ENCODE measurements at regions not wholly inside any gene's neighbourhood (a gene's known extent, or its start where the extent isn't known, plus 50 kb on each side); places are given as distances from the start of the nearest gene placed in this dataset.

- Histone ChIP-seq H3K4me3 (ENCODE audit: low read depth in 1 of 5, low read length in 5 of 5) (no peak overlapping the region), H3K27ac (ENCODE audit: low read depth, low read length) (no peak overlapping the region), H3K9ac (ENCODE audit: low read length in 5 of 5) (no peak overlapping the region), H3K9me3 (ENCODE audit: control insufficient read depth in 5 of 5, low read length in 5 of 5) (no peaks in the 10 kb centered on the region), H3K36me3 (ENCODE audit: control insufficient read depth in 5 of 5, insufficient read depth in 5 of 5, low read length in 5 of 5) (no peaks in the 10 kb centered on the region), H3K27me3 (ENCODE audit: control insufficient read depth in 5 of 5, insufficient read depth in 4 of 5, low read length in 5 of 5) (no peaks in the 10 kb centered on the region), H3K4me1 (ENCODE audit: control insufficient read depth in 5 of 5, insufficient read depth in 5 of 5, low read length in 5 of 5) (no peaks in the 10 kb centered on the region)
Observed at GRCh38 chr13:90768116-90768515, 579.4 kb upstream of the MIR17HG start.

DNA sequence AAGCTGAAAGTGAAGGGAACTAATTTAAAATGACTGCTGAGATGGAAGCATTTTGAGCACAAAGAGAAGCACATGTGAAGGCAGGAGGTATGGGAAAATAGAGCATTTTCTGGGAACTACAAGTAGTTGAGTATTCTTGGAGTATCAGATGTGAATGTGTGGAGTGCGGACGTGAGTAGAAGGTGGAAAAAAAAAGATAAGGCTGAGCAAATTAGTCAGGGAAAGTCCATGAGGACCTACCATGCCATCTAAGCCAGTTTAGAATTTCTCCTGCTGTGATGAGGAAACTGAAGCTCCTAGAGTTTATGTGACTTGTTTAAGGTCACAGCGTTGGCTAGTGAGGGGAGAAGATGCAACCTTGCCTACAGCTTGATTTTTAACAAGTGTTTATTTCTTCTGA, 578.1 kb upstream of the MIR17HG start:
- H3K9ac ChIP-seq (ENCODE audit: low read length in 5 of 5) = no peak overlapping the region
- no peaks in the 10 kb centered on the region for H3K36me3 ChIP-seq (ENCODE audit: control insufficient read depth in 5 of 5, insufficient read depth in 5 of 5, low read length in 5 of 5)
- no peaks in the 10 kb centered on the region for H3K9me3 ChIP-seq (ENCODE audit: control insufficient read depth in 5 of 5, low read length in 5 of 5)
- H3K4me1 ChIP-seq (ENCODE audit: control insufficient read depth in 5 of 5, insufficient read depth in 5 of 5, low read length in 5 of 5) = no peaks in the 10 kb centered on the region
- H3K4me3 ChIP-seq (ENCODE audit: low read depth in 1 of 5, low read length in 5 of 5) = no peak overlapping the region
- H3K27me3 ChIP-seq (ENCODE audit: control insufficient read depth in 5 of 5, insufficient read depth in 4 of 5, low read length in 5 of 5) = no peaks in the 10 kb centered on the region
- H3K27ac ChIP-seq (ENCODE audit: low read depth, low read length) = no peak overlapping the region

DNA sequence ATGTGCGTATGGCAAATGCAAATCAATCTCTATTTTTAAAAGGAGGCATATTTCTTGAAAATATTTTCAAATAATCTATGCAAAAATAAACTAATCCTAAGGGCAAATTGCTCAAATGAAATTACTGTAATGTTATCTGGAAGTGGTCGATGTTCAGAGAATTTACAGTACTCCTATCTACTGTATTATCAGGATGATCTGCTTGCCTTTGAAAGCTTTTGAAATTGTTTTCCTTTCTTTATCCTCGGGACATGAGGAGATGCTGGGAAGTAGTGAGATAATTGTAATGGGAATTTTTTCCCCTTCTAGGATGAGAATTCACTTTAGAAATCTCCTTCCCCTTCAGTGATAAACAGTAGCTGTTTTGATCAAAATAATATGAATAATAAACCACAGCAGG, 577.2 kb upstream of the MIR17HG start:
- no peak overlapping the region for H3K27ac ChIP-seq (ENCODE audit: low read depth, low read length)
- H3K9ac ChIP-seq (ENCODE audit: low read length in 5 of 5) = no peak overlapping the region
- no peaks in the 10 kb centered on the region for H3K27me3 ChIP-seq (ENCODE audit: control insufficient read depth in 5 of 5, insufficient read depth in 4 of 5, low read length in 5 of 5)
- H3K4me3 ChIP-seq (ENCODE audit: low read depth in 1 of 5, low read length in 5 of 5) = no peak overlapping the region
- H3K36me3 ChIP-seq (ENCODE audit: control insufficient read depth in 5 of 5, insufficient read depth in 5 of 5, low read length in 5 of 5) = no peaks in the 10 kb centered on the region
- no peaks in the 10 kb centered on the region for H3K9me3 ChIP-seq (ENCODE audit: control insufficient read depth in 5 of 5, low read length in 5 of 5)
- H3K4me1 ChIP-seq (ENCODE audit: control insufficient read depth in 5 of 5, insufficient read depth in 5 of 5, low read length in 5 of 5) = no peaks in the 10 kb centered on the region

- Histone ChIP-seq H3K27me3 (ENCODE audit: control insufficient read depth in 5 of 5, insufficient read depth in 4 of 5, low read length in 5 of 5) (no peaks in the 10 kb centered on the region), H3K4me3 (ENCODE audit: low read depth in 1 of 5, low read length in 5 of 5) (no peak overlapping the region), H3K9ac (ENCODE audit: low read length in 5 of 5) (no peak overlapping the region), H3K4me1 (ENCODE audit: control insufficient read depth in 5 of 5, insufficient read depth in 5 of 5, low read length in 5 of 5) (no peaks in the 10 kb centered on the region), H3K27ac (ENCODE audit: low read depth, low read length) (no peak overlapping the region), H3K9me3 (ENCODE audit: control insufficient read depth in 5 of 5, low read length in 5 of 5) (no peaks in the 10 kb centered on the region), H3K36me3 (ENCODE audit: control insufficient read depth in 5 of 5, insufficient read depth in 5 of 5, low read length in 5 of 5) (no peaks in the 10 kb centered on the region)
Observed at GRCh38 chr13:90773681-90774080, 573.8 kb upstream of the MIR17HG start.

GRCh38 chr13:90776051-90776748, 571.3 kb upstream of the MIR17HG start:
- no peaks in the 10 kb centered on the region for H3K4me1 ChIP-seq (ENCODE audit: control insufficient read depth in 5 of 5, insufficient read depth in 5 of 5, low read length in 5 of 5)
- H3K27me3 ChIP-seq (ENCODE audit: control insufficient read depth in 5 of 5, insufficient read depth in 4 of 5, low read length in 5 of 5) = no peaks in the 10 kb centered on the region
- no peaks in the 10 kb centered on the region for H3K36me3 ChIP-seq (ENCODE audit: control insufficient read depth in 5 of 5, insufficient read depth in 5 of 5, low read length in 5 of 5)
- H3K9me3 ChIP-seq (ENCODE audit: control insufficient read depth in 5 of 5, low read length in 5 of 5) = no peaks in the 10 kb centered on the region
- H3K4me3 ChIP-seq (ENCODE audit: low read depth in 1 of 5, low read length in 5 of 5) = no peak overlapping the region
- no peak overlapping the region for H3K9ac ChIP-seq (ENCODE audit: low read length in 5 of 5)
- no peak overlapping the region for H3K27ac ChIP-seq (ENCODE audit: low read depth, low read length)

DNA sequence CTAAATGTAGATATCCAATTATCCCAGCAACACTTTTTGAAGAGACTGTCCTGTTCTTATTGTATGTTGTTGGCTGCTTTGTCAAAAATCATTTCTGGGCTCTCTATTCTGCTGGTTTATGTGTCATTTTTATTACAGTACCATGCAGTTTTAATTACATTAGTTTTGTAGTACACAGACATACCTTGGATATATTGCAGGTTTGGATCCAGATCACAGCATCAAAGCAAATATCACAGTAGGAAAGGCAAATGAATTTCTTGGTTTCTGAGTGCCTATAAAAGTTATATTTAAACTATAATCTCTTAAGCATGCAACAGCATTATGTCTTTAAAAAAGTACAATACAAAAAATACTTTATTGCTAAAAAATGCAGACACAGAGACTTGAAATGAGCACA, 564.2 kb upstream of the MIR17HG start:
- Histone ChIP-seq H3K9ac (ENCODE audit: low read length in 5 of 5) (no peak overlapping the region), H3K4me1 (ENCODE audit: control insufficient read depth in 5 of 5, insufficient read depth in 5 of 5, low read length in 5 of 5) (no peaks in the 10 kb centered on the region), H3K27me3 (ENCODE audit: control insufficient read depth in 5 of 5, insufficient read depth in 4 of 5, low read length in 5 of 5) (no peaks in the 10 kb centered on the region), H3K4me3 (ENCODE audit: low read depth in 1 of 5, low read length in 5 of 5) (no peak overlapping the region), H3K27ac (ENCODE audit: low read depth, low read length) (no peak overlapping the region), H3K9me3 (ENCODE audit: control insufficient read depth in 5 of 5, low read length in 5 of 5) (no peaks in the 10 kb centered on the region), H3K36me3 (ENCODE audit: control insufficient read depth in 5 of 5, insufficient read depth in 5 of 5, low read length in 5 of 5) (no peaks in the 10 kb centered on the region)

DNA sequence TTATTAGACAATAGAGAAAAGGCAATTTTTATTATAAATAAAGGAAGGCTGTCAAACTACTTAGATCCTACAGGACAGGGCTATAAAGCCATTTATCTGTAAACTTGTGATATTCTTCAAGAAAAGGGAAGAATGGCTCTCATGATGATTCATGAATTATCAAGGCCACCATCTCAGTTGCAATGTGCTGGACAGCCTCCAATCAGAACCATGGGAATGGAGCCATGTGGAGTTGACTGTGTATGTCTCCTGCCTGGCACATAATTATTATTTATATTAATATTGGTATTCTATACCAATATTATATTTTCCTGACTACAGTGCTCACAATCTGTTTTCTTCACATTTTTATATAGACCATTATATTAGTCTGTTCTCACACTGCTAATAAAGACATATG, 560.5 kb upstream of the MIR17HG start:
- H3K9me3 ChIP-seq (ENCODE audit: control insufficient read depth in 5 of 5, low read length in 5 of 5) = no peaks in the 10 kb centered on the region
- H3K27ac ChIP-seq (ENCODE audit: low read depth, low read length) = no peak overlapping the region
- H3K4me1 ChIP-seq (ENCODE audit: control insufficient read depth in 5 of 5, insufficient read depth in 5 of 5, low read length in 5 of 5) = no peaks in the 10 kb centered on the region
- no peaks in the 10 kb centered on the region for H3K36me3 ChIP-seq (ENCODE audit: control insufficient read depth in 5 of 5, insufficient read depth in 5 of 5, low read length in 5 of 5)
- H3K9ac ChIP-seq (ENCODE audit: low read length in 5 of 5) = no peak overlapping the region
- H3K27me3 ChIP-seq (ENCODE audit: control insufficient read depth in 5 of 5, insufficient read depth in 4 of 5, low read length in 5 of 5) = no peaks in the 10 kb centered on the region
- no peak overlapping the region for H3K4me3 ChIP-seq (ENCODE audit: low read depth in 1 of 5, low read length in 5 of 5)

DNA sequence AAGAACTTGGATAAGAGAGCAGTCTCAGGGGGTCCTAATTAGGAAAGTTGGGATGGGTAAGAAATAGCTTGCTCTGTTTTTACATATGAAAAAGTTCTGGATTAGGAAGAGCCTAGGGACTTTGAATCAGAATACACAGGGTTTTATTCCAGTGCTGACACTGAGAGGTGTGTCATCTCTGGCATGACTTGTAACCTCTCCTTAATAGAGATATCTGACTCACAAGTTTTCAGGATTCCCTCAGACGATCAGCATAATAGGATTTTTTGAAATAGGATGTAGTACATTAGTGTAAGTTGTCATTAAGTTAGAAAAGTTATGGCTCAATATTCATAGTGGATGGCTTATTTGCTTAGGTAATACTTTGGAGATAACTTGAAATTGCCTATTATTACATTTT, 555.2 kb upstream of the MIR17HG start:
- H3K4me1 ChIP-seq (ENCODE audit: control insufficient read depth in 5 of 5, insufficient read depth in 5 of 5, low read length in 5 of 5) = no peaks in the 10 kb centered on the region
- no peak overlapping the region for H3K4me3 ChIP-seq (ENCODE audit: low read depth in 1 of 5, low read length in 5 of 5)
- no peaks in the 10 kb centered on the region for H3K27me3 ChIP-seq (ENCODE audit: control insufficient read depth in 5 of 5, insufficient read depth in 4 of 5, low read length in 5 of 5)
- no peaks in the 10 kb centered on the region for H3K9me3 ChIP-seq (ENCODE audit: control insufficient read depth in 5 of 5, low read length in 5 of 5)
- H3K9ac ChIP-seq (ENCODE audit: low read length in 5 of 5) = no peak overlapping the region
- no peak overlapping the region for H3K27ac ChIP-seq (ENCODE audit: low read depth, low read length)
- no peaks in the 10 kb centered on the region for H3K36me3 ChIP-seq (ENCODE audit: control insufficient read depth in 5 of 5, insufficient read depth in 5 of 5, low read length in 5 of 5)

DNA sequence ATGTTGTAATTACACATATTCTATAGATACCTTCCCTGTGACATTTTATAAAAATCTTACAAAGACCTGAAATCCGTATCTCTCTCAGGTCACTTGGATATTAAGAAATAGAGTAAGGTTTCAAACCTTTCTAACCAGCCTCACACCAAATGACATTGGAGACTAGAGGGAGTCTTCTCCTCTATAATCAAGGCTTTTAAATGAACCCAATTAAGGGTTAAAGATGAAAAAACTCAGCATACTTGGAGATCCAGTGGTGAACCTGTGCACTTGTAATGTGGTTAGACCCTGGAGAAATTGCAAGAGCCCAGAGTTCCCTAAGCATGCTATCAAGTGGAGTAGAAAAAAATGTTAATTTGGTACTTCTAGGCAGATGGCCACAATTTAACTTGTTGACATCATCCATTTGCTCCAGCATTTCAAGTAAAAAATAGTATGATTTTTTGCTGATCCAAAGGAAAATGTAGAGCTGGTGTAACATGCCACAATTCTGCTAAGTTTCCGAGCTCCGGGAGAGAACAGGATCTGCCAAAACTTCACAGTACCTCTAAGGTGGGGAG, 554.1 kb upstream of the MIR17HG start:
- Histone ChIP-seq H3K4me1 (ENCODE audit: control insufficient read depth in 5 of 5, insufficient read depth in 5 of 5, low read length in 5 of 5) (no peaks in the 10 kb centered on the region), H3K9ac (ENCODE audit: low read length in 5 of 5) (no peak overlapping the region), H3K27ac (ENCODE audit: low read depth, low read length) (no peak overlapping the region), H3K4me3 (ENCODE audit: low read depth in 1 of 5, low read length in 5 of 5) (no peak overlapping the region), H3K9me3 (ENCODE audit: control insufficient read depth in 5 of 5, low read length in 5 of 5) (no peaks in the 10 kb centered on the region), H3K36me3 (ENCODE audit: control insufficient read depth in 5 of 5, insufficient read depth in 5 of 5, low read length in 5 of 5) (no peaks in the 10 kb centered on the region), H3K27me3 (ENCODE audit: control insufficient read depth in 5 of 5, insufficient read depth in 4 of 5, low read length in 5 of 5) (no peaks in the 10 kb centered on the region)

DNA sequence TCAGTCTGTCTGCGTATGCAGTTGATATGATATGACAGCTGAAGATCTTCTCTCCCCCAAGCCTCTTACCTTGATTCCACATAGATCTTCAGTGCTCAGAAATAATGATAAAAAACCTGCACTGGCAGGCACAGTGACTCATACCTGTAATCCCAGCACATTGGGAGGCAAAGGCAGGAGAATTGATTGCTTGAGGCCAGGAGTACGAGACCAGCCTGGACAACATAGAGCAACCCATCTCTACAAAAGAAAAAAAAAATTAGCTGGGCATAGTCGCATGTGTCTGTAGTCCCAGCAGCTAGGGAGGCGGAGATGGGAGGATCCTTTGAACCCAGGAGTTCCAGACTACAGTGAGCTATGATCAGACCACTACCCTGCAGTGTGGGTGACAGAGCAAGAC, 551.0 kb upstream of the MIR17HG start:
- H3K27me3 ChIP-seq (ENCODE audit: control insufficient read depth in 5 of 5, insufficient read depth in 4 of 5, low read length in 5 of 5) = no peaks in the 10 kb centered on the region
- H3K4me1 ChIP-seq (ENCODE audit: control insufficient read depth in 5 of 5, insufficient read depth in 5 of 5, low read length in 5 of 5) = peaks cover 0 to 4% (median 0%) of the 10 kb centered on the region in 5 donors
- H3K4me3 ChIP-seq (ENCODE audit: low read depth in 1 of 5, low read length in 5 of 5) = no peak overlapping the region
- H3K27ac ChIP-seq (ENCODE audit: low read depth, low read length) = no peak overlapping the region
- H3K9me3 ChIP-seq (ENCODE audit: control insufficient read depth in 5 of 5, low read length in 5 of 5) = no peaks in the 10 kb centered on the region
- H3K36me3 ChIP-seq (ENCODE audit: control insufficient read depth in 5 of 5, insufficient read depth in 5 of 5, low read length in 5 of 5) = no peaks in the 10 kb centered on the region
- no peak overlapping the region for H3K9ac ChIP-seq (ENCODE audit: low read length in 5 of 5)

All from subcutaneous abdominal adipose tissue (tissue), 5 donors.